ENCODE measurements at regions not wholly inside any gene's neighbourhood (a gene's known extent, or its start where the extent isn't known, plus 50 kb on each side); places are given as distances from the start of the nearest gene placed in this dataset.

DNA sequence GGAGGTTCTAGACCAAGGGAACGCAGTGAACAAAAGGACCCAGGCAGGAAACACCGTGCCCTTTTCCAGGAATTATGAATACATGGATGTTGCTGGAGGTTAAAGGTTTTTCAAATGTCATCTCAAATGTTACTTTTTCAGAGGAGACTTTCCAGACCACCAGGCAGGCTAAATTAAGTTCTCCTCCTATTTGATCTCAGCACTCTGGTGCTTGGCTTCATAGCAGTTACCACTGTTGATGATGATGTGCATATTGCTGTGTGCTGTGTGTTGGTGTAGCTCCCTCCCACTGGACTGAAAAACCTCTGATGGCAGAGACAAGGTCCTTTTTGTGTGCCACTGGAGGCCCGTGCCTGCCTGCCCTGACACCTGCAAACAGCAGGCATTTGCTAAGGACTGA lies 137.3 kb upstream of the PTPRM start:
- DNase-seq: no peak

DNA sequence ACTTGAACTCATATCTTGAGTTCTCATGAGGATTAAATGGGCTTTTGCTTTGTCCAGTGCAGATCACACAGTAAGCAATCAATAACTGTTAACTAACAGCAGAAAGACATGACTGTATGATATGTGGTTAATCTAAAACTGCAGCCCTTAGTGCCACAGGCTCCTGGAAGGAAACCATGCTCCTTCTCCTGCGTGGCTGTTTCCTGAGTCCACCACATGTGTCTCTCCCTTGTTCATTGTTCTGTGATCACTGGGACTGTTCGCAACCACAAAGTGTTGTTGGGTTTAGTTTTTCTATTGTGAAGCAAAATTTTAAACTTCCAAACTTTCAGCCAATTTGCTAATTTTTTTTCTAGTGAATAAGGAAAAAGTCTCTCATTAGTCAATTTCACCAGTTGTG lies 130.9 kb upstream of the PTPRM start:
- peak; percentile 54 to 65 for DNase-seq

DNA sequence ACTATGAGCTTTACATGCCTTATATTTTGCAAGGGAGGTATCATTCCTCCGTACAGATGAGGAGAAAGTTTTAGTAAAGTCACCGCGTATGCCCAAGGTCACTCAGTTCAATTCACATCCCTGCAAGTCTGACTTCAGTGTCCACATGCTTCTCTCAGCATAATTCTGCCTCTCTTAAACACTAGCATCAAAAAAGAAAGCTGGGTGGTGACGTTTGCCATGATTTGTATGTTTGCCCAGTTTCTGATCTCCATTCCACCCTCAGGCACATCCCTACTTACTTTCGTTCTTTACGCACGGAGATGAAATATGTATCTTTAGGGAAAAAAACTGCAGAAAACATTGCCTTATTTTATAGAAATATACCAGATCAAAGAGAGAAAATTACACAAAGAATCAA lies 129.2 kb upstream of the PTPRM start:
- DNase-seq: no peak

DNA sequence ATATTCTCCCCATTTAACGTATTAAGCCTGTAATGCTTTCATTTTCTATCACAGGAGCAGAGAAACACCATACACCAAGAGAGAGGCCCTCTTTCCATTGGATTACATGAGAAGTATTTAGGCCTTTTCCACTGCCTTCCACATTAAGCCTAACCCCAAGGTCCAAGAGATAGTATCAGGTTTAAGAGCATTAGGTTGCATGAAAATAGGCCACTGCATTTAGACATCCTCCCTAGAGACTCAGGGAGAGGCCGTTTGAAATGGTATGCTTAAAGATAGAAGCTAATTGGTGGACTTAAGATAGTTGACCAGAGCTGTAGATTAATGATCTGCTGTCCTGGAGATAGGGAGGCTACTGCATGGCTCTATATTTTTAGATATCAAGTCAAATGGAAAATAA lies 128.5 kb upstream of the PTPRM start:
- DNase-seq: no peak

- no peak for DNase-seq
Observed at GRCh38 chr18:7447318-7448028, 119.6 kb upstream of the PTPRM start.

- DNase-seq: peak; percentile 55 to 66
Observed at GRCh38 chr18:7452331-7452730, 114.8 kb upstream of the PTPRM start.

- no peak for DNase-seq
Observed at GRCh38 chr18:7454429-7454828, 112.7 kb upstream of the PTPRM start.

DNA sequence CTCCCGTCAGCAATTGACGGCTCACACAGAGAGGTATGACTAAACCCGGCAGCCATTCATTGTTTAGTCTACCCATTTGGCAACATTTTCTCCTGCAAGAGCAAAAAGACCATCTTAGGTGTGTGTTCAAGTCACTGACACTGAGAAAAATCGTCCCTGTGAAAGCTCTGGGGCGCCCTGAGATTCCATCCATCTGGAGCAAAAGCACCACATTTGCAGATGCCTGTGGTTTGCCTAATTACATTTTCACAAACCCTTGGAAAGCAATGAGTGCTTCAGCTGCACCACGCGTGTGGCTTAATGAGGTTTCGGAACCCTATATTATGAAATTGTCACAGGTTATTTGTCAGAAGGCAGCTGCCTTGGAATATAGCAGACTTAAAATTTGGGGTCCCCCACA lies 110.7 kb upstream of the PTPRM start:
- no peak for DNase-seq

DNA sequence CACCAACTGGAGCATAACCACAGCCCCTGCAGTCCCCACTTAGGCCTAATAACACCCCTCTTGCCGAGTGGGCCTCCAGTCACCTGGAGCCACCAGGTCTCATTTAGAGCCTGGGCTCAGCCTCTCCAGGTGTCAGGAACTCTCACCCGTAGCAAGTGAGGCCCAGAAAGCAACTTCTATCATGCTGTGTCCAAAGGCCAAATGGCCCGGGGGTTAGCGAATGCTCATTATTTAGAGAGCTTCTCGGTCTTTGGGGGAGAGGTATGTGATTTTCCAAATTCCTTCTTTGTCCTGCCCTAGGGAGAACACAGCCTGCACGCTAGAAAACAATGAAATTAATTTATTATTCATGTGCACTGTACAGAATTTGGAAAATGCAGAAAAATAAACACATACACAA lies 109.9 kb upstream of the PTPRM start:
- no peak for DNase-seq

DNA sequence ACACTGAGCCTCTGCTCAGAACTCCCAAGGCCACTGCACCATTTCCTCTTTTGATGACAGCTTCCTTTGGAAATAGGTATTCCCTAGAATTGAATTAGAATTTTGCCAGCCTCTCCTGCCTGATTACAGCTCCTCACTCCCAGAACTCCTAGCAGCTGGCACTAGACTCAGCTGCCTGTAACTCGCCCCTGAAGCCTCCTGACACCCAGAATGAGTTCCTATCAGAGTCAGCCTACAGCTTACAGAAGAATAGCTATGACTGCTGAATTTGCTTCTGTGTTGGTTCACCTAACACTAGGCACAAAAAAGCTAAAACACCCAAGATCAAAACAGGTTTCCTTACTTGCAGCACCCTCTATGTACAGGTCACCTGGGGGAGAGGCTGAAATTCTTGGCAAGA lies 108.2 kb upstream of the PTPRM start:
- no peak for DNase-seq

DNA sequence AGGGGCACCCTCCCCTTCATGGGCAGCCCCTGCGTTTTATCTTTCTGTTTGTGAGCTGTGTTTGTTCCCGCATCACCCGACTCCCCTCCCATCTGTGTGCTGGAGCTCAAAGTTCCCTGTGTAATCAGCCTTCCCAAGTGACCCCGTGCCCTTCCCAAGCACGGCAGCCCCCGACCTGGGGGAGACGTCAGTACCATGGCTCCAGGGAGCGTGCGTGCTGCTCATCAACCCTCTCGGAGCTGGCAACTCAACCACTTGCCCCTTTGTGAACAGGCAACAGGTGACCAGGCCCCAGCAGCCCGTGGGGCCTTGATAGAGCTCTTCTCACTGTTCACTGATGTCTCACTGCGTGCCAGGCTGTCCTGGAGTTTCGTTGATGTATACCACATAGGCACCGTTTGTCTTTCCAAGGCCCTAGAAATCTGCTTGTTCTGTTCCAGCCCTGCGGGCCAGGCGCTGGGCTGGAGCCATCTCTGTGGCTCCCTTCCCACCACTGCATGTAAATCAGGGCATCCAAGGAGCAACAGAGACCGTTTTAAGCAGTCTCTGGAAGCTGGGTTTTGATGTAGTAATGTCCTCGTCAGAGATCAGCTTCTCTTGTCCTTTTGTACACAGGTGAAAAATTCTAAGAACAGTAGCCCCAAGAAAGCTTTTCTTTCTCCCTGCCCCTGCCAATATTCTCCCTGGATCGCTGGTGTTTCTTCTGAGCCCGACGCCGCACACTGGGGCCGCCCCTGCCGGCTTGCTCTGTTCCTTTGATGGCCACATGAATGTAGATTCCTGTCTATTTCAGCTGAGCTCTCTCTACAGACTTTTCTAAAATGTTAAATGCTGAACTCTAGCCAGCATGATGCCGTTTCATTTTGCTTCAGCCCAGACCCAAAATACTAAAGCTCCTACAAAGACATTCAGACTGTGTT lies 107.0 kb upstream of the PTPRM start:
- DNase-seq: peak; percentile 48 to 57

- no peak for DNase-seq
Observed at GRCh38 chr18:7464245-7464966, 102.7 kb upstream of the PTPRM start.

- DNase-seq: no peak
Observed at GRCh38 chr18:7466190-7466589, 100.9 kb upstream of the PTPRM start.

GRCh38 chr18:7467708-7468466 lies 99.2 kb upstream of the PTPRM start:
- no peak for DNase-seq

DNA sequence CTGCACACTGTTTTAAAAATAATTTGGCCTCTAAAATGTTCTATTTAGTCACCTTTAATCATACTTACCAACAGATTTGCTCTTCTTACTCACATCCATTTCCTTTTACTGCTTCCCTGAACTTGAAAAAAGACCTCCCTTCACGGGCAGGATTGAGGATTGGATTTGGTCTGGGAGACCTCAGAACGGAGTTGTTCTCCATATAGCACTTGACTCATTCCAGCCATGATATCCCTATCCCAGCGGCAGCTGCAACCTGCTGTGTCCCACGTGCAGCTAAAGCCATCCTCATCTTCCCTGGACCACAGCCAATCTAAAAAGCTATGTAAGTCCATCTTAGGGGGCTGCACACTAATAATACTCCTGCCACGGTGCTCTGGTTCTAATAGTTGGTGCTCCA lies 97.0 kb upstream of the PTPRM start:
- no peak for DNase-seq

DNA sequence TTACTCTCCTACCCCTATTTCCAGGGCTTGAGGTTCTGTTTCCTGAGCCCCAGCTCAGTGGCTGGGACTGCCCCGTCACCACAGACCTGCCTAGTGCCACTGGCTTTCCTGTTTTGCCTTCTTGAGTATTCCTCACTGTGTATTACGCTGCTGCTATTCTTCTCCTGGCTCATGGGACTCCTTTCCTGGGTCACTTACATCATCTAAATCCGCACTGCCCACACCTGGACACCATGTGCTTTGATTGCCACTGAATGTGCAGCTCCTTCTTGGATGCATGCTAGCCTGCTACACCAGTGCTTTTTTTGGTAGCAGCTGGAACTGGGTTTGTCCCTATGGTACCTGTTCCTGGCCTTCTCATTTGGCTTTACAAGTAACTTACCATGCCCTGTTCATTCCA lies 96.6 kb upstream of the PTPRM start:
- DNase-seq: no peak

- no peak for DNase-seq
Observed at GRCh38 chr18:7476386-7476785, 90.7 kb upstream of the PTPRM start.

GRCh38 chr18:7479756-7480155 lies 87.4 kb upstream of the PTPRM start:
- DNase-seq: no peak

GRCh38 chr18:7480879-7481278 lies 86.2 kb upstream of the PTPRM start:
- no peak for DNase-seq

- no peak for DNase-seq
Observed at GRCh38 chr18:7482342-7482741, 84.8 kb upstream of the PTPRM start.

DNA sequence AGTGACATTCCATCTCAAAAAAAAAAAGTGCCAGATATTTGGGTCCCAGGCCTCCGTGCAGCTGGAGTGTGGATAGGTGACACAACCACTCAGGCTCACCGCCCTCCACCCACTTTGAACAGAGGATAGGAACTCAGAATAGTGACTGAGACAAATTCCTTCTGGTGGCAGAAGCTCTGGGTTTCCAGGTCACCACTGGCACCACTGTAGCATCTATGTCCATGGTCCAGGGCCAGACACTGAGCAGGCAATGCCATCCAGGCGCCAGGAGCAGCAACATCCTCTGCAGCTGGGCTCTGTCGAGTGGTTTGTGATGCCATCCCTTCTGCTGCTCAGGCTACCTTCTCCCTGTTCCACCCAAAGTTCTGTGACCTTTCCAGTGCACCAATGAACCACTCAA lies 81.5 kb upstream of the PTPRM start:
- DNase-seq: no peak

DNA sequence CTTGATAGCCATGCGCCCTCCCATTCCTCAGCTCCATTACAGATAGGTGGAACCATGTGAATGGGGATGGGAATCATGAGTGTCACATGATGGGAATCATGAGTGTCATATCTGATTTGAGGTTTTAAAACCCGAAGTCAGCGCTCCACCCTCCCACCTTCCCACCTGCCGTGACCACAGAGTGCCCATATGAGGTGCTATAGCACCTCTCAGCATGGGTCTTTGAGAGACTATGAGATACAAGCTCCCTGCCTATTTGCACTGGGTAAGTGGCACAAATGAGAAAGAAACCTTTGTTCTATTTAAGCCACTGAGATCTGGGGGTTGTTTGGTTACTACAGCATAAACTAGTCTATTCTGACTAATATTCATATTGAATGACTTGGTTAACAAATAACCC lies 78.5 kb upstream of the PTPRM start:
- DNase-seq: no peak

DNA sequence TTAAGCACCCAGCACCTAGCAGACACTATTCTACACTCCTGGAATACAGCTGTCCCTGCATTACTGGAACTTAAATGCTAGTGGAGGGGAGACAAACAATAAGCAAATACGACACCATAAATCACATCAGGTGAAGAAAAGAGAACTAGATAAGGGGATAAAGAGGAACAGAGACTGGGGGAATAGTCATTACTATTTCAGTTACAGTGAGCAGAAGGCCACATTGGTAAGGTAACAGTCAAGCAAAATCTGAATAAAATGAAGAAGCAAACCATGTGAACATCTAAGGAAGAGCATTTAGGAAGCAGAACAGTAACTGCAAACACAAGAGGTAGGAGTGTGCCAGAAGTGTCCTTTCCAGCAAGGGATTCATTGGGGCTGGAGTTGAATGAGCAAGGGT lies 77.0 kb upstream of the PTPRM start:
- no peak for DNase-seq
